SW480 (cell line): ENCODE measurements at regions not wholly inside any gene's neighbourhood (a gene's known extent, or its start where the extent isn't known, plus 50 kb on each side); places are given as distances from the start of the nearest gene placed in this dataset.
"Not testable (repeated sequence)": the region's sequence is repeated elsewhere in the genome, so short reads cannot be mapped to it uniquely, and the experiment has no call there.

Experiments used
- DNase-seq: peaks from one replicate; pipeline ENCODE4 v3.0.0-alpha.2; 2016; ENCODE audit warnings: low spot score

- DNase-seq: no peak
These were observed 149.1 kb downstream of the NFKBIZ start for GRCh38 chr3:101998256-101998926.

DNA sequence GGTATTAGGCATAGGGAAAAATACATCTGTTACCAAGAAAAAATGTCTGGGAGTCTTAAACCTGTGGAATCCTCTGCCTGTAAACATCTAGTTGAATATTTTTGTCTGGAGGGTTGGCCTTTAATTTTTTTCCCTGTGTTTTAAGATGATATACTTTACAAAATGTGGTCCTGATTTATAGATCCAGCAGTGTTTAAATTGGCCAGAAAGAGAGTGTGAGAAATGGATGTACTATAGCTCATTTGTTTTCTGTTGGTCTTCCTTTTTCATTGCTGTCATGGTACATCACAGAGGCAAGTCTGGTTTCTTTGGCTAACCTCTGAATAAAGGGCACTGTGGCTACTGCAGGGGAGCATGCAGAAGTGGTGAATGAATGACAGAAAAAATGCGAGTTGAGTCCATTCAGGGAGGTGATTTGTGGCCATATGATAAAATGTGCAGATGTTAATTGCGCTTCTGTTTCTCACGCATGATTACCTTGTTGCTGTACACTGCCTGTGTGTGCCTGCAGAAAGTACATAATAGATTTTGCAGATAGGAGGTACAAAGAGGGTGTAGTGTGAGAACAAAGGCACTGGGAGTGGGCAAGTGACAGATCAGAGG is 150.0 kb downstream of the NFKBIZ start:
- DNase-seq: no peak

- DNase-seq: no peak
These were observed 151.4 kb downstream of the NFKBIZ start for GRCh38 chr3:102000620-102001209.

GRCh38 chr3:102002056-102002455 is 152.7 kb downstream of the NFKBIZ start:
- no peak for DNase-seq

DNA sequence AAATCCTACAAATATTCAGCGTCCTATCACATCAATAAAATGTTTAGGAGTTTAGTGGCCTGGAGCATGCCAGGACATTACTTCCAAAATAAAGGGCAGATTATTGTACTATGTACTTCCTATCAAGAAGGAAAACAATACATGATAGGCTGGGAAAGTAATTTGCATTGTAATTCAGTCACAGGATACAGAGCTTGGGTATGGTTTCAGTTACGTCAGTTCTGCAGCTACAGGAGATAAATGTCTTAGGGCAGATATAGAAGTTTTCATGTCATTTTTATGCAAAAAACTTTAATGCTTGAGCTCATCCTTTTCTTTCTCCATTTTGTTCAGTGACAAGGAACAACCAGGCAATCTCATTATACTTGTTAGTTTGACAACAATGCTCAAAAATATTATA is 155.2 kb downstream of the NFKBIZ start:
- DNase-seq: no peak

DNA sequence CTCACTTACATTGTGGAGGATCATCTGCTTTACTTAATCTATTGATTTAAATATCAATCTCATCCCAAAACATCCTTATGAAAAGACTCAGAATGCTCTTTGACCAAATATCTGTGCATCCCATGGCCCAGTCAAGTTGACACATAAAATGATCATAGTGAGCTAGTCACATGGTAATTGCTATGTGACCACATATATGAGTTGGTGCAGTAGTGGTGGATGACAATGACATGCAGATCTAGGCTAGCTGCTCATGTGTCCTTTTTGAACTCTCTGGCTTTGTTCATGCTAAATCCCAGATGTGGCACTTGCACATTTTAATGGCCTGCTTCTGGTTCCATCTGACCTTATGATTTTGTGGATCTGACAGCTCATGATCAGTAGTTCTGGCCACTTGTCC is 156.2 kb downstream of the NFKBIZ start:
- DNase-seq: no peak

- no peak for DNase-seq
These were observed 157.6 kb downstream of the NFKBIZ start for GRCh38 chr3:102006812-102007485.

GRCh38 chr3:102008436-102008835 is 159.1 kb downstream of the NFKBIZ start:
- DNase-seq: not testable (repeated sequence)

- no peak for DNase-seq
These were observed 167.1 kb downstream of the NFKBIZ start for GRCh38 chr3:102016417-102016816.

DNA sequence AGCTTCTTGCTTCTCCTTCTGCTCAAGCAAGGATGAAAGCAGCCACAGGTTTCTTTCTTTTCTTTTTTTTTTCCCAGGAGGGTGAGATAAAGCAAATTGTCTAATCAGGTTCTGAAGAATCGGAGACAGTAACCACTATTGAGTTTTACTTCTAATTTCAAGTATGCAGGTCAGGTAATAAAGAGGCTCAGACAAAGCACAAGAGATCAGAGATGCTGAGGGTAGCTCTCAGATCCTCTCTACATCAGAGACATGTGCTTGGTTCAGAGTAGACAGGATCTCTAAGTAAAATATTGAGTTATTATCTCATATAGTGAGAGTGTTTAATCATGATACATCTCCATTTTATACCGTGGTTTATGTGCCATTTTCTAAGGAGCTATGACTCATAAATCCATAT is 168.5 kb downstream of the NFKBIZ start:
- no peak for DNase-seq

GRCh38 chr3:102018551-102018950 is 169.2 kb downstream of the NFKBIZ start:
- no peak for DNase-seq

- no peak for DNase-seq
These were observed 171.4 kb downstream of the NFKBIZ start for GRCh38 chr3:102020735-102021134.

- no peak for DNase-seq
These were observed 175.1 kb downstream of the NFKBIZ start for GRCh38 chr3:102024270-102024904.

- DNase-seq: no peak
These were observed 176.4 kb downstream of the NFKBIZ start for GRCh38 chr3:102025606-102026270.

DNA sequence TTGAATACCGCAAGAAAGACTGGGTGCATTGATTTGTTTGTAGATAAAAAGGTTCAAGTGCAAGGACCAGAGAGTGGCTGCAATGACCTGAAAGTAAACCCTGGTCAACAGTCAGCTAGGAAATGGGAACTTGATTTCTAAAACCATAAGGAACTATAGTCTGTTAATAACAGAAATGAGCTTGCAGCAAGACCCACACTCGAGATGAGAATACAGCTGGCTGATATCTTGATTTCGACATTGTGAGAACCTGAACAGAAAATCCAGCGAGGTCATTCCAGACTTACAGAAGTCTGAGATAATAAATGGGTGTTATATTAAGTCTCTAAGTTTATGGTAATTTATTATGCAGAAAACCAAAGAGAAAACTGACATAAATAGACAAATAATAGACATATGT is 177.3 kb downstream of the NFKBIZ start:
- no peak for DNase-seq

DNA sequence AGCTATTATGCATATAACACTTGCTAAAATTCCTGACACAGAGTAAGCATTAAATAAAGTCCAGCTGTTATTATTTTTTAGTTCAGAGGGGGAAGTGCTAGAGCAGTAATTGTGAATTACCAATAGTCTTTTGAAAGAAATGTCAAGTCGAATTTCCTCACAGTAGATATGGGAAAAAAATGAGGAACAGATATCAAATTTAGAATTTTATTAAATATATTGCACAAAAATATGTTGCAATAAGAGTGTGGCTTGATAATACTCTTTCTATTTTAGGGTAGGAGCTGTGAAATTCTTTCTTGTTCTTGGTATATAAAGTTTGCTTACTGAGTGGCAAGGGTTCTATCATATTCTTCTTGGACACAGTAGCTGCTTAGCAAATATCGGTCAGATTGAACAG is 181.3 kb downstream of the NFKBIZ start:
- no peak for DNase-seq

GRCh38 chr3:102031834-102032233 is 182.5 kb downstream of the NFKBIZ start:
- no peak for DNase-seq

DNA sequence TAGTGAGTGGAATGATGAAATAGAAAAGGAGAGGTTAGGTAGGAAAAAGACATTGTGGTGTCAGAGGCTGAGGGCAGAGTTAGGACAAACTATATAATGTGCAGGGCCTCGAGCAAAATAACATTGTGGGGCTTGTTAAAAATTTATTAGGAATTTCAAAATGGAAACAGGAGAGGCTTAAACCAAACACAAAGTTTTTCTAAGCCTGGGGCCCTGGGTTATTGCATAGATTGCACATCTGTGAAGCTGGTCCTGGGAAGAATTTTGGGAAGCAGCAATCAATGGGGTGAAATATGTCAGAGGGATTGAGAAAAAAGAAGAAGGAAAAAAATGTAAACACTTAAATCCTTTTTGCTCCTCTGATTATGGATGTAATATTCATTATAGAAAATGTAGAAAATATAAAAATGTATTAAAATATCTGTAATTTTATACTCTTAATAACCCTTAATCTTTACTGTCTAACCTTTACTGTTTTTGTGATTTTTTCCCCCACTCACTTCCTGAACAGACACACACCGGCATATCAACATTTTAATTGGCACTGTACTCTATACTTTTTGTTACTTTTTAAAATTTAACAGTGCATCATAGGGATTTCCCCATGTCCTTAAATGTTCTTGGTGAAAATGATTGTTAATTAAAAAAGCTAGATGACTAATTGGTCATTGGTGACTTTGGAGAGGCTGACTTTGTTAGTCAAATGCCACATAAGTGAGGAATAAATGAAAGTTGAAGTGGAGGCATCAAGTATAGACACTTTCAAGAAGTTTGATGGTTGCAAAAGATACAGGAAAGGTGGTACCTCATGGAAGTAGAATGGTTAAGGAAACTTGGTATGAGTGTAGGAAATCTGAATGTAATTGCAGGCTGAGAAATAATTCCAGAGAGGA is 183.4 kb downstream of the NFKBIZ start:
- DNase-seq: no peak

- no peak for DNase-seq
These were observed 185.5 kb downstream of the NFKBIZ start for GRCh38 chr3:102034639-102035451.

- no peak for DNase-seq
These were observed 186.7 kb downstream of the NFKBIZ start for GRCh38 chr3:102036017-102036416.
